ENCODE measurements at regions not wholly inside any gene's neighbourhood (a gene's known extent, or its start where the extent isn't known, plus 50 kb on each side); places are given as distances from the start of the nearest gene placed in this dataset.

- DNase-seq: no peak
These were observed 202.7 kb downstream of the MAFB start for GRCh38 chr20:40486297-40486696.

GRCh38 chr20:40481743-40482458 lies 207.1 kb downstream of the MAFB start:
- no peak for DNase-seq

GRCh38 chr20:40481337-40481736 lies 207.7 kb downstream of the MAFB start:
- DNase-seq: no peak

- DNase-seq: no peak
These were observed 211.2 kb downstream of the MAFB start for GRCh38 chr20:40477805-40478204.

- DNase-seq: no peak
These were observed 212.6 kb downstream of the MAFB start for GRCh38 chr20:40476461-40476860.

GRCh38 chr20:40472905-40473304 lies 216.1 kb downstream of the MAFB start:
- no peak for DNase-seq

GRCh38 chr20:40471261-40471629 lies 217.8 kb downstream of the MAFB start:
- no peak for DNase-seq

GRCh38 chr20:40470445-40471260 lies 218.4 kb downstream of the MAFB start:
- no peak for DNase-seq

GRCh38 chr20:40468759-40469158 lies 220.3 kb downstream of the MAFB start:
- no peak for DNase-seq

GRCh38 chr20:40467703-40468411 lies 221.2 kb downstream of the MAFB start:
- DNase-seq: no peak

- no peak for DNase-seq
These were observed 222.0 kb downstream of the MAFB start for GRCh38 chr20:40467067-40467466.

GRCh38 chr20:40464731-40465208 lies 224.3 kb downstream of the MAFB start:
- DNase-seq: no peak

- DNase-seq: no peak
These were observed 225.9 kb downstream of the MAFB start for GRCh38 chr20:40463171-40463570.

GRCh38 chr20:40462566-40462965 lies 226.5 kb downstream of the MAFB start:
- DNase-seq: no peak

GRCh38 chr20:40459299-40459698 lies 229.7 kb downstream of the MAFB start:
- DNase-seq: no peak

GRCh38 chr20:40457404-40457803 lies 231.6 kb downstream of the MAFB start:
- no peak for DNase-seq

- DNase-seq: no peak
These were observed 236.3 kb downstream of the MAFB start for GRCh38 chr20:40452758-40453157.

GRCh38 chr20:40451552-40451951 lies 237.5 kb downstream of the MAFB start:
- no peak for DNase-seq

GRCh38 chr20:40449974-40450616 lies 238.9 kb downstream of the MAFB start:
- DNase-seq: no peak

GRCh38 chr20:40449144-40449690 lies 239.8 kb downstream of the MAFB start:
- DNase-seq: no peak

- no peak for DNase-seq
These were observed 242.1 kb downstream of the MAFB start for GRCh38 chr20:40446888-40447287.

GRCh38 chr20:40444516-40444915 lies 244.5 kb downstream of the MAFB start:
- no peak for DNase-seq

GRCh38 chr20:40443753-40444152 lies 245.3 kb downstream of the MAFB start:
- no peak for DNase-seq
